H9 (cell line): ENCODE measurements at regions not wholly inside any gene's neighbourhood (a gene's known extent, or its start where the extent isn't known, plus 50 kb on each side); places are given as distances from the start of the nearest gene placed in this dataset.

ENCODE experiments used
- DNase-seq: peaks from one replicate; pipeline ENCODE4 v3.0.0-alpha.2; 2017
- H2AFZ ChIP-seq: one replicate; pipeline ENCODE4 v1.6.1; 2013; ENCODE audit warnings: mild to moderate bottlenecking, low read length, control low read depth, moderate library complexity
- H2AK5ac ChIP-seq: 2 replicates; pipeline ENCODE4 v1.6.1; 2013; ENCODE audit warnings: low read length, control low read depth, mixed read lengths; ENCODE audit not compliant: insufficient read length
- H2BK120ac ChIP-seq: one replicate; pipeline ENCODE4 v1.6.1; 2013; ENCODE audit warnings: low read depth, mild to moderate bottlenecking, low read length, control low read depth, inconsistent platforms; ENCODE audit not compliant: poor library complexity, severe bottlenecking
- H2BK12ac ChIP-seq: 2 replicates; pipeline ENCODE4 v1.6.1; 2013; ENCODE audit warnings: low read length, control low read depth, mixed read lengths, low read depth; ENCODE audit not compliant: insufficient read length
- H2BK15ac ChIP-seq: 2 replicates; pipeline ENCODE4 v1.6.1; 2013; ENCODE audit warnings: low read depth, low read length, control low read depth
- H2BK20ac ChIP-seq: one replicate; pipeline ENCODE4 v1.6.1; 2013; ENCODE audit warnings: low read depth, mild to moderate bottlenecking, low read length, control low read depth, inconsistent platforms; ENCODE audit not compliant: poor library complexity, severe bottlenecking
- H2BK5ac ChIP-seq: 2 replicates; pipeline ENCODE4 v1.6.1; 2013; ENCODE audit warnings: low read length, control low read depth, mixed read lengths; ENCODE audit not compliant: insufficient read length
- H3K14ac ChIP-seq: 2 replicates; pipeline ENCODE4 v1.6.1; 2013; ENCODE audit warnings: low read length, control low read depth; ENCODE audit not compliant: insufficient read depth
- H3K18ac ChIP-seq: 2 replicates; pipeline ENCODE4 v1.6.1; 2013; ENCODE audit warnings: low read depth, mild to moderate bottlenecking, mixed read lengths, low read length, control low read depth; ENCODE audit not compliant: insufficient read length
- H3K23ac ChIP-seq: 2 replicates; pipeline ENCODE4 v1.6.1; 2013; ENCODE audit warnings: low read length, control low read depth, mixed read lengths, low read depth; ENCODE audit not compliant: insufficient read length
- H3K23me2 ChIP-seq: 2 replicates; pipeline ENCODE4 v1.6.1; 2013; ENCODE audit warnings: low read depth, mild to moderate bottlenecking, mixed read lengths, low read length, control low read depth; ENCODE audit not compliant: insufficient read length, poor library complexity, severe bottlenecking
- H3K27ac ChIP-seq: 2 replicates; pipeline ENCODE4 v1.5.1; 2013; ENCODE audit warnings: low read length, control low read depth, mixed read lengths, low read depth; ENCODE audit not compliant: insufficient read length
- H3K27me3 ChIP-seq: 2 replicates; pipeline ENCODE4 v1.6.1; 2013; ENCODE audit warnings: low read length, control low read depth, inconsistent platforms; ENCODE audit not compliant: insufficient read depth
- H3K4ac ChIP-seq: 2 replicates; pipeline ENCODE4 v1.6.1; 2013; ENCODE audit warnings: low read depth, mild to moderate bottlenecking, control low read depth, inconsistent platforms, low read length, moderate library complexity
- H3K4me1 ChIP-seq: 2 replicates; pipeline ENCODE4 v1.6.1; 2013; ENCODE audit warnings: low read length, control low read depth, inconsistent platforms; ENCODE audit not compliant: insufficient read depth
- H3K4me2 ChIP-seq: 2 replicates; pipeline ENCODE4 v1.6.1; 2013; ENCODE audit warnings: low read length, control low read depth, mixed read lengths; ENCODE audit not compliant: insufficient read length, insufficient read depth
- H3K56ac ChIP-seq: 2 replicates; pipeline ENCODE4 v1.6.1; 2013; ENCODE audit warnings: low read depth, mild to moderate bottlenecking, mixed read lengths, low read length, control low read depth; ENCODE audit not compliant: insufficient read length
- H3K79me1 ChIP-seq: 2 replicates; pipeline ENCODE4 v1.6.1; 2013; ENCODE audit warnings: low read depth, mild to moderate bottlenecking, moderate library complexity, low read length, control low read depth, inconsistent platforms; ENCODE audit not compliant: insufficient read depth, poor library complexity, severe bottlenecking
- H3K79me2 ChIP-seq: 2 replicates; pipeline ENCODE4 v1.6.1; 2013; ENCODE audit warnings: low read length, control low read depth, inconsistent platforms; ENCODE audit not compliant: insufficient read depth
- H3K9ac ChIP-seq: 2 replicates; pipeline ENCODE4 v1.6.1; 2013; ENCODE audit warnings: low read length, control low read depth, mixed read lengths; ENCODE audit not compliant: insufficient read length; ENCODE audit errors: extremely low read depth
- H3K9me3 ChIP-seq: one replicate; pipeline ENCODE4 v1.6.1; 2013; ENCODE audit warnings: low read depth, low read length, inconsistent platforms; ENCODE audit not compliant: control insufficient read depth
- H3T11ph ChIP-seq: one replicate; pipeline ENCODE4 v1.6.1; 2013; ENCODE audit warnings: mild to moderate bottlenecking, low read length, control low read depth, inconsistent platforms
- H4K20me1 ChIP-seq: one replicate; pipeline ENCODE4 v1.6.1; 2013; ENCODE audit not compliant: control insufficient read depth, insufficient read length, insufficient read depth
- H4K5ac ChIP-seq: 2 replicates; pipeline ENCODE4 v1.6.1; 2013; ENCODE audit warnings: low read depth, mild to moderate bottlenecking, mixed read lengths, low read length, control low read depth; ENCODE audit not compliant: insufficient read length
- H4K8ac ChIP-seq: replicated peaks from 2 replicates; pipeline ENCODE4 v1.6.1; 2013; ENCODE audit warnings: low read length, control low read depth, mixed read lengths, low read depth; ENCODE audit not compliant: insufficient read length
- H4K91ac ChIP-seq: 2 replicates; pipeline ENCODE4 v1.6.1; 2013; ENCODE audit warnings: low read depth, mild to moderate bottlenecking, moderate library complexity, mixed read lengths, low read length, control low read depth; ENCODE audit not compliant: insufficient read length
- H3K27ac Mint-ChIP-seq, 3 experiments: 2 replicates in 2 of 3; 3 replicates in 1 of 3; pipeline ENCODE4 v1.8.0; 2020 to 2021; ENCODE audit warnings: mixed read lengths in 3 of 3, mild to moderate bottlenecking in 1 of 3, moderate library complexity in 1 of 3
- H3K27me3 Mint-ChIP-seq: 2 replicates; pipeline ENCODE4 v1.8.0; 2021; ENCODE audit warnings: low read depth, mild to moderate bottlenecking, moderate library complexity, mixed read lengths
- H3K36me3 Mint-ChIP-seq, 3 experiments: 2 replicates in 2 of 3; 3 replicates in 1 of 3; pipeline ENCODE4 v1.8.0; 2020 to 2021; ENCODE audit warnings: low read depth in 3 of 3, mixed read lengths in 3 of 3; ENCODE audit not compliant: insufficient read depth in 1 of 3
- H3K4me1 Mint-ChIP-seq, 2 experiments: 2 replicates each; pipeline ENCODE4 v1.8.0; 2020; ENCODE audit warnings: mixed read lengths in 2 of 2
- H3K4me3 Mint-ChIP-seq, 2 experiments: 2 replicates in 1 of 2; 3 replicates in 1 of 2; pipeline ENCODE4 v1.8.0; 2020 to 2021; ENCODE audit warnings: mild to moderate bottlenecking in 2 of 2, mixed read lengths in 2 of 2, moderate library complexity in 1 of 2
- H3K9me3 Mint-ChIP-seq, 2 experiments: 2 replicates in 1 of 2; 3 replicates in 1 of 2; pipeline ENCODE4 v1.8.0; 2020; ENCODE audit warnings: mild to moderate bottlenecking in 2 of 2, mixed read lengths in 2 of 2, moderate library complexity in 1 of 2
- CTCF ChIP-seq: fragments of 200-600 bp; sonication (generic); conservative IDR thresholded peaks from 3 replicates; pipeline ENCODE4 v1.8.0; 2021; ENCODE audit warnings: antibody characterized with exemption, mild to moderate bottlenecking

DNA sequence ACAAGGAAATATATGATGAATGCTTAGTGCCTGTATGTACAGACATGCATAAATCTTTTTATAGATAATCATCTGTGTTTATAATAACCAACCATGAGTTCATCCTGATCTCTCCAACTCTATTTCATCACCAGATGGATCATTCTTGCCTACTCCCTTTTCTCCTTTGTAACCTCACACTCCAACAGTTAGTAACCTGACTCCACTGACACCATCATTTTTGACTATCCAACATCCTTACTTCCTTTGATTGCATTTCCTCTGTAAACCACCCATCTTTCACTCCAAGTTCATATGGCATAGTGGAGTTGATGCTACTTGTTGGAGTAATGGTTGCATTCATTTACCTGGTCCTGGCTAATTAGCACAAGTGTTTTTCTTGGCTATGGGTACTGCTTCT lies 170.6 kb downstream of the ZNF330 start:
- Histone ChIP-seq H3K23me2 (no peaks in the 10 kb centered on the region), H4K20me1 (no peaks in the 10 kb centered on the region), H2BK12ac (no peak overlapping the region), H3T11ph (no peak overlapping the region), H3K4ac (no peak overlapping the region), H3K27ac (no peak overlapping the region), H3K14ac (no peak overlapping the region), H3K9me3 (no peaks in the 10 kb centered on the region), H4K5ac (no peak overlapping the region), H3K79me2 (no peaks in the 10 kb centered on the region), H2BK5ac (no peak overlapping the region), H3K79me1 (no peaks in the 10 kb centered on the region), H3K23ac (no peak overlapping the region), H3K4me2 (no peak overlapping the region), H3K56ac (no peak overlapping the region), H4K8ac (no peak overlapping the region), H3K27me3 (no peaks in the 10 kb centered on the region), H4K91ac (no peak overlapping the region), H2AFZ (no peak overlapping the region), H2BK120ac (no peak overlapping the region), H2BK20ac (no peak overlapping the region), H2BK15ac (no peak overlapping the region), H3K18ac (no peak overlapping the region), H3K9ac (no peak overlapping the region), H3K4me1 (no peaks in the 10 kb centered on the region), H2AK5ac (no peak overlapping the region)
- H3K36me3 Mint-ChIP-seq, result no peaks in the 10 kb centered on the region; a peak in 1 of 7 replicates
- TF ChIP-seq CTCF, result no peak
- no peak overlapping the region for H3K27ac Mint-ChIP-seq
- H3K4me3 Mint-ChIP-seq, result no peak overlapping the region
- H3K9me3 Mint-ChIP-seq, result peaks cover 0 to under 1% of the 10 kb centered on the region in 2 experiments; a peak in 1 of 5 replicates
- DNase-seq, result no peak
- no peaks in the 10 kb centered on the region for H3K27me3 Mint-ChIP-seq
- H3K4me1 Mint-ChIP-seq, result peaks cover 4 to 7% of the 10 kb centered on the region in 2 experiments
